Activated CD4-positive, CD25-positive, alpha-beta regulatory T cell treated with anti-CD3 and anti-CD28 coated beads, Interleukin-2, amount 50 U/mL, for 16 hours (primary cell): ENCODE measurements at regions not wholly inside any gene's neighbourhood (a gene's known extent, or its start where the extent isn't known, plus 50 kb on each side); places are given as distances from the start of the nearest gene placed in this dataset.
"Not testable (repeated sequence)": the region's sequence is repeated elsewhere in the genome, so short reads cannot be mapped to it uniquely, and the experiment has no call there.

Experiments
- DNase-seq: peaks from one replicate; pipeline ENCODE4 v3.0.0-alpha.2; 2020; ENCODE audit warnings: low read depth, low spot score

GRCh38 chr1:233722212-233722979, 108.5 kb downstream of the KCNK1 start:
- no peak for DNase-seq

- DNase-seq, result no peak
Observed at GRCh38 chr1:233723387-233723786, 109.5 kb downstream of the KCNK1 start.

GRCh38 chr1:233724131-233724631, 110.3 kb downstream of the KCNK1 start:
- not testable (repeated sequence) for DNase-seq

- no peak for DNase-seq
Observed at GRCh38 chr1:233725423-233725822, 111.5 kb downstream of the KCNK1 start.

GRCh38 chr1:233728721-233729120, 114.8 kb downstream of the KCNK1 start:
- DNase-seq, result no peak

- no peak for DNase-seq
Observed at GRCh38 chr1:233730380-233730779, 116.5 kb downstream of the KCNK1 start.

- DNase-seq, result no peak
Observed at GRCh38 chr1:233730809-233731208, 116.9 kb downstream of the KCNK1 start.

- no peak for DNase-seq
Observed at GRCh38 chr1:233732206-233732605, 118.3 kb downstream of the KCNK1 start.

GRCh38 chr1:233734456-233734855, 120.5 kb downstream of the KCNK1 start:
- DNase-seq, result no peak

- DNase-seq, result no peak
Observed at GRCh38 chr1:233735331-233735730, 121.4 kb downstream of the KCNK1 start.

GRCh38 chr1:233735847-233736246, 121.9 kb downstream of the KCNK1 start:
- no peak for DNase-seq

GRCh38 chr1:233737341-233737740, 123.4 kb downstream of the KCNK1 start:
- no peak for DNase-seq

GRCh38 chr1:233738396-233738795, 124.5 kb downstream of the KCNK1 start:
- DNase-seq, result no peak

- DNase-seq, result no peak
Observed at GRCh38 chr1:233738850-233739249, 124.9 kb downstream of the KCNK1 start.

- DNase-seq, result no peak
Observed at GRCh38 chr1:233744779-233745513, 131.0 kb downstream of the KCNK1 start.

GRCh38 chr1:233750139-233750538, 136.2 kb downstream of the KCNK1 start:
- no peak for DNase-seq

- no peak for DNase-seq
Observed at GRCh38 chr1:233759665-233760064, 144.8 kb upstream of the SLC35F3 start.

- not testable (repeated sequence) for DNase-seq
Observed at GRCh38 chr1:233764304-233764703, 140.2 kb upstream of the SLC35F3 start.

GRCh38 chr1:233777566-233777965, 126.9 kb upstream of the SLC35F3 start:
- DNase-seq, result no peak

GRCh38 chr1:233780049-233780448, 124.4 kb upstream of the SLC35F3 start:
- DNase-seq, result no peak

GRCh38 chr1:233782937-233783586, 121.4 kb upstream of the SLC35F3 start:
- DNase-seq, result no peak

- no peak for DNase-seq
Observed at GRCh38 chr1:233787599-233787998, 116.9 kb upstream of the SLC35F3 start.
